ENCODE measurements at regions not wholly inside any gene's neighbourhood (a gene's known extent, or its start where the extent isn't known, plus 50 kb on each side); places are given as distances from the start of the nearest gene placed in this dataset.

GRCh38 chr6:62362097-62362496, 76.1 kb upstream of the KHDRBS2 start:
- TF ChIP-seq CTCF (IDR thresholded peaks at IDR 0.05; ENCODE audit: borderline replicate concordance, extremely low read depth, low read length, poor library complexity, severe bottlenecking) = no peak
- no peak for TF ChIP-seq EZH2 (IDR thresholded peaks at IDR 0.05; ENCODE audit: borderline replicate concordance, low read depth, low read length, severe bottlenecking)

Data from DND-41 (cell line).